COR-L47 (cell line): ENCODE measurements at regions not wholly inside any gene's neighbourhood (a gene's known extent, or its start where the extent isn't known, plus 50 kb on each side); places are given as distances from the start of the nearest gene placed in this dataset.

Source experiments
- DNase-seq: peaks from one replicate; lab custom pipeline; 2025; lab: John Stamatoyannopoulos, UW

DNA sequence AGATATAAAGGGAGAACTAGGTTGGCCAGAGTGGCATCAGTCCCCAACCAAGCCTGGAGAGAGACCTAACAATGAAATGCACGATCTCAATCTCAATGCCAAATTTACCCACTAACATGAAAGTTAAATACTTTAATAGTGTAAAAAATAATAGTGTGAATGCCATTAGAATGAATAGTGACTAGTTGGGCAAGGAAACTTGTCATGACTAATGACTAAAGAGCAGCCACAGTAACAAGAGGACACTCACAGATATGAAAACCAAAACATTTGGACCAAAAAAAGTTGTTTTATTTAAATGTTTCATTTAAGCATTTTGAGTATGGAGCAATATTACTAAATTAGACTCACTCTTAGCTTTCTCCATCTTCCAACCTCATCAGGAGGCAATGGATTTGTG lies 1853.8 kb downstream of the EFNA5 start:
- DNase-seq = no peak

DNA sequence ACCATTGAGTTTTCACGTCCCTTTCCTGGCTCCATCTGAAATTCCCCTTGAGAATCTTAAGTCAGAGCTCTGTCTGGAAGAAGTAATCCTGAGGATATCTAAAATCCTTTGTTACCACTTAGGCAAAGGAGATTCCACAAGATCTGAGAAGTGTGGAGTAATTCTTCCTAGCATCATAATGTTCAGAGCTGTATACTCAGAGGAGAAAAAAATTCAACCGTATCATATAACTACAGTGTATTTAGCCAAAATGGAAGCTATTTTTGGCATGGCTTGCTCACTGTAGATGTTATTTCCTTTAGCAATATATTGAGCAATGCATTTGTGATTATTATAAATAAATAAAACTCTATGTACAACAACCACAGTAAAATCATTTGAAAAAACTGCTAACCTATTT lies 1858.4 kb downstream of the EFNA5 start:
- no peak for DNase-seq

DNA sequence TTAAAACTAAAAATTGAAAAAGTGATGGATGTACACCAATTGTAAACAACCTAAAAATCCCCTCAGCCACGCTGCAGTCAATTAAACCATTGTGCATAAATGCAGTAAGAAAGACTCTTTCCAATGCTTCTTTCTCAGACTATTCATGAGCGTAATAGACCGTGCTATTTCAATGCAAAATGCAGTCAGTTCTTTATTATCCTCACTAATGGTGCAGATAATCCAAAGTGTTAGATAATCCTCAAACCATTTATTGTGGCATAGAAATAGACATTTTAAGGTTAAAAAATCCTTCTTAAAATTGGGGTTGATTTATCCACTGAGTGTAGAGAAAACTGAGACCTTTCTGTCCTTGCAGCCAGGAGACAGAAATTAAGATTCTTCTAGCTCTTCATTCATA lies 1862.8 kb downstream of the EFNA5 start:
- no peak for DNase-seq

DNA sequence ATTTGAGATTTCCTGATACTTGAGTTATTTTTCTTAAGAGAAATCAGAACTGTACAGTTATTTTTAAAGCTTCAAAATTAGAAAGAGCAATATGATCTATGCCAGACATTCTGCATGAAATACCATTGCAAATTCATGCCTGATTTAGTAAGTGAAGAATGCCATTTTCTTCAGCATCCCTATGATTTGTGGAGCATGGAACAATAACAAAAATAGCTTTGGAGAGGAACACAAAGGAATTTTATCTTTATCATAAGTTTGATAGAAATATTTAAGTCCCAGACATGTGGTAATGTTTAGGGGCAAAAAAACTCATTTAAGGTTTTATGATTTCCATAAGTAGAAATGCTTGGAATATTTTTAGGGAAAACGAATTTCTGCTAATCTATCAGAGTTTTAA lies 1863.4 kb downstream of the EFNA5 start:
- DNase-seq = no peak

DNA sequence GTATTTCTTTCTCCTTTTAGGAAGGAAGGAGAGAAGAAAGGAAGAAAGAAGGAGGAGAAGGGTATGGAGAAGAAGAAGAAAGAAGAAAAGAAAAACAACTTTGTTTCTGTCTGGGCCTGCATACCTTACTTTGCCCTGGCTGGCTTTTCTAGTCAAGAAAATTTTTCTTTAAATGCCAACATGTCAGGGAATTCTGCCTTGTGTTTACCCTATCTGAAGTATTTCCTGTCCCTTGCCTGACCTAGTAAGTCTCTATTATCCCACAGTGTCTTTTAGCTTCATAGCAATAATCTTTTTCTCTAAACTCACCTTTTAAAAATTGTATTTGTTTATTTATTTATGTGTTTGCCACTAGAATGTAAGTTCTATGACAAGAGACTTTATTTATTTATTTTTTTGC lies 1864.1 kb downstream of the EFNA5 start:
- DNase-seq = no peak

DNA sequence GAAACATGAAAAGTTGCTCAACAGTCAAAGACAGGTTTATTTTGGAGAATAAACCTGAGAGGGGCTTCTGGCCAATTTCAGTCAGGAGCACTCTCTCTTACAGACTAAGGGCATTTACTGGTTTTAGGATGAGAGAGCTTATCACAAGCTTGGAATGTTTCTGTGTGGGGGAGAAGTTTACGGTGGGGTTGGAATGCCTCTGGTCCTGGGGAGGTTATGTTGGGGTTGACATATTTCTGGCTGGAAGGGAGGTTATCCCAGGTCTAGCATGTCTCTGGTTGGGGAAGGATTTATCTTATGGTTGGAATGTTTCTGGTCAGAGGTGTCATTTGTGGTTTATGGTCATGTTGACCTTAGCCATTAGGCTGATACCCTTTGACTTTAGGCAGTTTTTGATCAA lies 1867.3 kb downstream of the EFNA5 start:
- DNase-seq = no peak

DNA sequence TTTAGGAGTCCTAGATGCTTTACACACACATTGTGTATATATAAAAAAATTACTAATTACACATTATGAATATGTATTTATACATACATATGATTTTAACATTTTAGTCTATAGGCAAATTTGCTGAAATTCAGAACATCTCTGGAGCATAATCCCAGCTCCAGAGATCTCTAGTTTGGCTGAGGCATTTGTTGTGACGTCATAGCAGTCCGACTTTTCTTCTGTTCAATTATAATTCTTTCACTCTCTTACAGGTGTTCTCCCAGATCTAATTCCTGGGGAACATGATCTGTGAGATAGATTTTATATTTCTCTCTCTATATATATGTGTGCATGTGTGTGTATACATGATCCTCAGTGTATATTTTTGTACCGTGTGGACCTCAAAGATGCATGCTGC lies 1876.2 kb downstream of the EFNA5 start:
- no peak for DNase-seq

DNA sequence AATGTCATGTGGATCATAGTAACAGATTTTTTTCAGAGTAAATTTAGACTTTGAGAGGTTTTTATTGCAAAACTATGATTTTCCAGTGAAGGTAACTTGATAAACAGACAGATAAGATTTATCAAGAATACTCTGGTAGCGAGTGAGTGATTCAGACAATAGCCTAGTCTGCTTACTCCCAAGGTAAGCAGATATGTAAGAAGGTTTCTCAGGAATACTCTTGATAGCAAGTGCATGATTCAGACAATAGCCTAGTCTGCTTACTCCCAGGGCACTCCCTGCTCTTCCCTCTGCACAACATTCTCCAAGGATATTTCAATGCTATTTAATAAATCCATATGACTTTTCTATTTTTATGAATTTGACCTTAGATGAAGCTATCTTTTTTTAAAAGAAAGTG lies 1881.5 kb downstream of the EFNA5 start:
- no peak for DNase-seq

DNA sequence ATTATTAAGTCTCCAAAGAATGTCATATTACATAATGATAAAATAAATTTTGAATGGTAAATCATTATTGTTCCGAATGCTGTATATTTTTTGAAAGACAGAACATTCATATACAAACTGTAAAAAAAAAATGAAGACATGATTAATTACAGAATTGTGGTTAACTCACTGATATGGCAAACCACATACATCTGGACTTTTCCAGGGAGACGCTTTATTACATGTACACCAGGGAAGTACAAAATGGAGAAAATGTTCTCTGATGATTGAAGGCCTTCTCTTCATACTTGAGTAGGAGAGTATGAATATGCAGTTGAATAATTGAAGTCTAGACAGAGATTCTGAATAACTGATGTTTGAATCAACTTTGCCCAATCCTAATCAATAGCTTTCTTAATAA lies 1886.9 kb downstream of the EFNA5 start:
- no peak for DNase-seq

DNA sequence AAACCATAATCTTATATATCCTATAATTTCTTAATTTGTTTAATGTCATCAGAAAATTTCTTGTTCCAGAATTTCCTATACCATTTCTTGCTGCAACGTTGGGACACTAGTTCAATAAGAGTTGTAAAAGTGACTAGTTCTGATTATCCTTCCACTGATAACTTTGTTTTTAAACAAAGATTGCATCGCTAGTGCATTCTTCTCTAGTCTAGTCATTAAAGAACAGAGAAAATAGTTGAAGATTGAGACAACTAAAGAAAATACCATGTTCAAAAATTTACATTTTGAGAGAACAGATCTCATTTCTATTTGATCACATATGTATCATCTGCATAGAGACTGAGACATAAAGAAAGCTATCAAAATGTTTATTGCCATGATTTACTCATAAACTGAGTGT lies 1888.2 kb downstream of the EFNA5 start:
- no peak for DNase-seq

DNA sequence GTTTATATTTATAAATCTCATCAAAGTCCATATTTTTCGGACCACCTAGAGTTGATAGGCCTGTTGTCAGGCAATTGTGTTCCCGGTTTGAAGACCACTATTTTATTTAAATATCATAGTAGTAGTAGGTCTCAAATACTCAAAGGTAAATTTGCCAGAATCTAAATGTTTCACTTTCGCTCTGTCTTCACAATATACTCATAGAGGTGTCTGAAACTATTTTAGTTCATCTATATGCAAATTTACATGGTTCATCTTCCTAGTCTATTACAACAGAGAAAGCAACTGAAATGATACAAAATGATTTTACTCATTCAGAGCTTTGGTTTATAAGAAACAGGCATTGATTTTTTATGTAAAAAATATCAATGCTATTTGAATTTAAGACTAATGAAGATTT lies 1897.5 kb downstream of the EFNA5 start:
- no peak for DNase-seq

DNA sequence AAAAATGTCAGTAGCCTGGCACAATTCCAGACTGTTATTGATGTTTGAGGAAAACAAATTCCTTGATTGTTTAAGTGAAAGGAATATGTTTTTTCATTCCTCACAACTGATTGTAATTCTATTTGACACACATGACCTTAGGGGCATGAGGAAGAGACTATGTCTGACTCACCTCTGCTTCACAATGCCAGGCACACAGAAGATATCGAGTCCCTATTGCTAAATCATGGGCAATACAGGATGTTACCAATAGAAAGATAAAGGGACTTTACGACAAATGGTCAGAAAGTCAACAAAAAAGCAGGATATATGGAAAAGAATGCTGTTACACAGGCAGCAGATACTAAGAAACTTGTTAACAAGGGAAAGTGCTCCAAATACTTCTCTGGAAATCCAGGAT lies 1903.5 kb downstream of the EFNA5 start:
- no peak for DNase-seq

DNA sequence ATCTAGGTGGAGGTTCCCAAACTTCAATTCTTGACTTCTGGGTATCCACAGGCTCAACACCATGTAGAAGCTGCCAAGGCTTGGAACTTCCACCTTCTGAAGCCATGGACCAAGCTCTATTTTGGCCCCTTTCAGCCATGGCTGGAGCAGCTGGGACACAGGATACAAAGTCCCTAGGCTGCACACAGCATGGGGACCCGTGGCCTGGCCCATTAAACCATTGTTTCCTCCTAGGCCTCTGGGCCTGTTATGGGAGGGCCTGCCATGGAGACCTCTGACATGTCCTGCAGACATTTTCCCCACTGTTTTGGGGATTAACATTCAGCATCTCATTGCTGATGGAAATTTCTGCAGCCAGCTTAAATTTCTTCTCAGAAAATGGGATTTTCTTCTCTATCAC lies 1908.0 kb downstream of the EFNA5 start:
- DNase-seq = no peak

DNA sequence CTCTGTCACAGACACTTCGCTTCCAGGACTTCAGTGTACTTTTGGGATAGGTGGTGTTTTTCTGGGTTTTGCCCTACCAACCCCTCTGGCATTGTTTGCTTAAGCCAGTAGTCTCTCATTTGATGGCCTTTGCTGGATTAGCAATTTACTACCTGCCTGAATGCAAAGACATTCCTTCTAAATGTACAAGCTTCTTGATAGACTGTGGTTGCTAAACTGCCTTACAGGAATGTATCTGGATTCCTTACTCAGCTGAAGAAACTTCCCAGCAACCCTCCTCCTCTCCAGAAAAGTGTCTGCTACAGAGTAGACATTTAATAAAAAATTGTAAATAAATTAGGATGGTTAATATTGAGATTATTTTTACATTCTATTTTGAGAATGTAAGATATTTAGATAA lies 1916.7 kb downstream of the EFNA5 start:
- DNase-seq = no peak

DNA sequence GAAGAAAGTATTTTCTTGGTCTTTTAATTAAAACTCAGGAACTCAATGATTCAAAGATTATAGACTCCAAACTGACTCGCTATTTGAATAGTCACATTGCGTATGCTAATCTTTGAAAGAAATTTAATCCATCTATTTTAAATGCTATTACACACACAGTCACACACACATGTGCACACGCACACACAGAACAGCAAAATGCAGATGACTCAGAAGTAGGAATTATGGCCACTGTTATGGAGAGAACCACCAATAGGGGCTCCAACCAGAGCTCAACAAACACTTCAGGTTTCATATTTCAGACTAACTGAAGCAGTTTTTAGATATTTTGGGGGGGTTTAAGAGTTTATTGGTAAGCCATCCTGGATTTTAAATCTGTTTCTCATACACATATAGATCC lies 1917.9 kb downstream of the EFNA5 start:
- no peak for DNase-seq

DNA sequence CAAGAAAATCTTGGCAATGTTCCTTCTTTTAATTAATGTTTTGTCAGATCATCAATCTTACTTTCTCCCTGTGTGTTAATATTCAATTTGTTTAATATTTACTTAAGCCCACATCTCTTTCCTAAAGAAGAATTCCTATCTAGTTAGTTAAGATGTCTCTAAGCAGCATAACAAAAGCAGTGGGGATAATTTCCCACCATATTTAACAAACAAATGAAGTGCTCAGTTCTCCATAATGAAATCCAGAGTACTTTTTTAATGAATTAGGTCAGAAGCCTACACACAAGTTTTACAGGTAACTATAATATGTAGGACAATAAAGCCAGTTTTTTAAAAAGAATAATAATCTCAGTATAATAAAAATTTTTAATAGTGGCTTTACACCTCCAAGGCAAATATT lies 1918.8 kb downstream of the EFNA5 start:
- peak; percentile 77 for DNase-seq

DNA sequence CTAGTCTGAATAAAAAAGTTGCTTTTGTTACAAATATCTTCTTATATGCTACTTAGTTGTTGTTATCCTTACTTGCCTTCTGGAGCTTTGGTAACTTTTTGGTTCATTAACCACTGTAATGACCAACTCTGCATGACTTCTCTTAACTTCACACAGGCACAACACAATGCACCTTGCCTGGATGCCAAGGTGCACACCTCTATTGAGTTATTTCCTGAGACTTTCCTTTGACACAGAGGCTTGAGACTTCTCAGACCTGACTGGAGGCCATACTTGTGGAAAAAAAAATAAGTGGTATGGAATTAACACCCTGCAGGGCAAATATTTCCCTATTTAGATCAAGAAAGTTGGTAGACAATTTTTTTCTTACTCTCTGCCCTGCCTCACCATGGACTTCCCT lies 1925.6 kb downstream of the EFNA5 start:
- no peak for DNase-seq

DNA sequence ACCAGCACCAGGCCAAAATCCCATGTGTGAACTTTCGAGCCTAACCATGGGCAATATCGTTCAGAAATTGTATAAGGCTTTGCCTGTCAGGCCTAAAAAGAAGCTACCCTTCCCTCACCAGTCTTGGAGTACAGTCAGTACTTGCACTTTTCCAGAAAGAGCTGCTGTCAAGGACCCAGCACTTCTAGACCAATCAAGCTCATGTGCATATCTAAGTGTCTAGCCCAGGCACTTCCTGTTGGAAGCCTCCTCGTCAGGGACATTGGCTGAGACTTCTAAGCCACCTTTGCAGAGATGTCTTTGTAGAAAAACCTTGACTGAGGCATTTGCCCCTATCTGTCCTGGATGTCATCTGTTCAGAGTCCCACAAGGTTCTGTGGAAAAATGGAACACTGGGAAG lies 1930.5 kb downstream of the EFNA5 start:
- no peak for DNase-seq

DNA sequence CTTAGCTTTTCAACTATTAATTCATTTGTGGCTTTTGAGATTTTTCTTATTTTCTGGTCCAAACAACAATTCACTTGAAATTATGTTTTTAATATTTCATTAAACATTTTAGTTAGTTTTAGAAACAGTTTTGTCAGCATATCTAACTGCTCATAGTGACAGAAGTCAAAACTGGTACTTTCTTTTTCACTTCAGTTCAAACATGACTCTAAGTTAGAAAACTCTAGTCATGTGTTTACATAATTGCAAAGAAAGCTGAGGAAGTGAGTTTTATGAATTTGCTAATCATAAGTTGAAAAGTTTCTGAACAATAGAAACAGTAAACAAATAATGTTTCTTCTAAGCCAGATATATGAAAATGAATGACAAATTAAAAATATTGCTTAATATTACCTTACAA lies 1931.0 kb downstream of the EFNA5 start:
- DNase-seq = no peak

DNA sequence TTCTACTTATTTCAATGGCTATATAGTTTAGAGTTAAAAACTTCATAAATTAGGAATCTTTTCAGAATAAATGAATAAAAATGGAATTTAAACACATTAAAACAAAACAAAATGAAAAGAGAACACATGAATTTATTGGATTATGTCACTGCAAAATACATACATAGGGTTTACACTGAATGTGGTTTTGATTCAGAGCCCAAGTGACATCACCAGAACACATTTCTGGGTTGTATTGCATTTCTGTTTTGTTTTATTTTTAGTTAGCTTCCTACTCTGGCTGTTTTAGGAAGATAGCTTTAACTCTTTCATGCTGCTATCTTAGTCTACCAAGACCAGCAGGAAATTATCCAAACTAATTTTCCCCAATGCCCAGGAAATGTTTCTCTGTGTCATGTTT lies 1935.0 kb downstream of the EFNA5 start:
- DNase-seq = no peak

DNA sequence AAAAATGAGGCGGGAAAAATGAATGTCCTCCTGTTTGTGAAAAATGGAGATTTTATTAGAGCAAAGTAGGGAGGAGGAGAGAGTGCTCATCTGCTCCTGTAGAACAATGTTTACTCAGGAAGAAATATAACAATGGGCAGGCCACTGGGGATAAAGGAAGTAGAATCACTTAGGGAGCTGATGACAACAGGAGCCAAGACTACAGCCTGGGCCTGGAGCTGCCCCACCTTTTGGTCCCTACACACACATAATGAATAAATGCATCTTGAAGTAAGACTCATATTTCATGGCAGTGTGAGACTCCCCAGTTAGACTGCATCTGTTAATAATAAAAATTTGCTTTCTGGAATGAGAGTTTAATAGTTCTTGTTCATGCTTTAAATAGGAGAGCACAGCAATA lies 1939.8 kb downstream of the EFNA5 start:
- peak; percentile 37 for DNase-seq

DNA sequence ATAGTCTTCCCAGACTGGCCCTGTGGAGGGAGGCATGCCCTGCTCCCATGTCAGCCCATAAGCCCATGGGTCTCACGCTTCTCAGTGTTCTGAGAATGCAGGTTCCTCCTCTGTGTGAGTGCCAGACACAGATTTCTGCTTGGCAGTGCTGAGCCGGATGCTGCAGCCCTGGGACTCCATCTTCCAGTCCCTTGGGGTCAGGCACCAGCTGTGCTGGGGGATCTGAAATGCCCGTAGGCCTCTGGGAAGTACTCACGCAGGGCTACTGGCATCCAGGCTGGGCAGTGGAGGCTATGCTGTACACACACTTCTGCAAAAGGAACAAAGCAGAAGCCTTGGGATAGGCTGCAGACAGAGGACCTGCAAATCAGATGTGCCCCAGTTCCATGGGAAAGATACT lies 1944.6 kb downstream of the EFNA5 start:
- DNase-seq = no peak

DNA sequence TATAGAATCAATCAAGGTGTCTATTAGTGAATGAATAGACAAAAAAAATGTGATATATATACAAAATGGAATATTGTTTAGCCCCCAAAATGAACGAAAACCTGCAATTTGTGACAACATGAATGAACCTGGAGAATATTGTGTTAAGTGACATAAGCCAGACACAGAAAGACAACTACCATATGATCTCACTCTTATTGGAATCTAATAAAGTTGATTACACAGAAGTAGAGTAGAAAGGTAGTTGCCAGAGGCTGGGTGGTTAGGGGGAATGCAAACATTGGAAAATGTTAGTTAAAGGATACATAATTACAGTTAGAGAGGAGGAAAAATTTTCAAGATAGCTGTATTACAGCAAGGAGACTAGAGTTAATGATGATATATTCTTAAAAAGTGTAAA lies 1962.3 kb downstream of the EFNA5 start:
- no peak for DNase-seq

DNA sequence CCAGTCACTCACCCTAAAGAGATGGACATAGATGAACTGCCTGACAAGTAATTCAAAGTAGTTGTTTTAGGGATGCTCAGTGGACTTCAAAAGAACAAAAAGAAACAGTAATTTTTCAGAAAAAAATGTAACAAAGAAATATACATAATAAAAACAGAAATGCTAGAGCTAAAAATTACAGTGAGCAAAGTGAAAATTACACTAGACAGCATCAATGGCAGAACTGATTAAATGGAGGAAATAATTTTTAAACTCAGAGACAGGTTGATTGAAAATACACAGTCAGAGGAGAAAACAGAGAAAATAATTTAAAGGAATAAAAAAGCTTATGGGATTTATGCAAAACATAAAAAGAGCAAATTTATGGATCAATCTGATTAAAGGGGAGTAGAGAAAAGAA lies 1968.4 kb downstream of the EFNA5 start:
- no peak for DNase-seq

DNA sequence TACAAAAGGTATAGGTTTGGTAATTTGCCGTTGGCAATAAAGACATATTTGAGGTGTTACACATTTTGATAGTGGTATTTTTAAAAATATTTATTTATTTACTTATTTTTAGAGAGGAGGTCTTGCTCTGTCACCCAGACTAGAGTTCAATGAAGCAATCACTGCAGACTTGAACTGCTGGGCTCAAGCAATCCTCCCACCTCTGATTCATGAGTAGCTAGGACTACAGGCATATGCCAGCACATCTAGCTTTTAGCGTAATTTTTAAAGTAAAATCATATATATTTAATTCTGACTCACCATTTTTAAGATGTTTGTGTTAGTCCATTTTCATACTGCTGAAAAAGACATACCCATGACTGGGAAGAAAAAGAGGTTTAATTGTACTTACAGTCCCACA lies 1974.3 kb downstream of the EFNA5 start:
- DNase-seq = no peak
